HG03457 (cell line): ENCODE measurements at regions not wholly inside any gene's neighbourhood (a gene's known extent, or its start where the extent isn't known, plus 50 kb on each side); places are given as distances from the start of the nearest gene placed in this dataset.

Experiments used
- ATAC-seq: cut with Tn5 transposase; IDR thresholded peaks from one replicate; pipeline ENCODE4 v1.9.1; 2021; ENCODE audit warnings: moderate number of reproducible peaks; ENCODE audit not compliant: unreplicated experiment

GRCh38 chr1:173420330-173420806, 56.8 kb upstream of the PRDX6 start:
- ATAC-seq: no peak

- ATAC-seq: no peak
These were observed 55.8 kb upstream of the PRDX6 start for GRCh38 chr1:173421286-173421685.

- ATAC-seq: no peak
These were observed 55.3 kb upstream of the PRDX6 start for GRCh38 chr1:173421789-173422188.

DNA sequence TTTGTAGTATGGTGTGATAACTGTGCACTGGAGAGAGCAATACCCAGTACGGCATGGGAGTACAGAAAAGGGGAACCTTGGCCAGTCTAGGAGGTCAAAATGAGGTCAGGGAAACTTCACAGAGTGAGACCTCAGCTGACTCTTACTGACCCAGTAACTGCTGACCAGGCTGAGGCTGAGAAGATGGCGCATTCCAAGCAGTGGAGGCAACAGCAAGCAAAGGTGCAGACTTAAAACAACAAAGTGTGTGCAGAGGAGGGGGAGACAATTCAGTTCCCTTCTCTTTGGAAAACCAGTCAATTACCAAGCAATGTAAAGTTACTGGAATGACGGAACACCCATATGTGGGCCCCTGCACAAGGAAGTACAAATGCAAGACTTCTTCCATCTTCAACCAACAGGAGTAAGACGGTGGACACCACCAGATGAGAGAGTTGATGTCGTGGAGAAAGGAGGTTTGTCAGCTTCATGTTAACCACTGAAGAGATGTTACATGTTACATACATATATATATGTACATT, 54.6 kb upstream of the PRDX6 start:
- ATAC-seq: no peak

DNA sequence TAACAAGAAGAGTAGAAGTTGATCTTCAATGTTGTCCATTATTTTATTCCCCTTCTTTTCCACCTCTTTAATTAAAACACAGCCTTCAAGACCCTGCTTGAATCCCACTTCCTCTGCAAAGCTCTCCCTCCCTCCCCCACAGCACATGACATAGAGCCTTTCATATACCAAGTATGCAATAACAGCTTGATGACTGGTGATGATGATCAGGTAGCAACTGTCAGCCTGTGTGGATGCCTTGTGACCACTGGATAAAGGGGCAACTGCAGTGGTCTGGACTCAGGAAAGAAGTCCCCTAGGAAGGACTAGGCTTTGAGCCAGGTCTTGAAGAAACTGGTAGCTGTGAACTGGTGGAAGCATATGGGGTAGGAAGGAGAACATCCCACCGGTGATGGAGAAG, 53.8 kb upstream of the PRDX6 start:
- ATAC-seq: no peak

DNA sequence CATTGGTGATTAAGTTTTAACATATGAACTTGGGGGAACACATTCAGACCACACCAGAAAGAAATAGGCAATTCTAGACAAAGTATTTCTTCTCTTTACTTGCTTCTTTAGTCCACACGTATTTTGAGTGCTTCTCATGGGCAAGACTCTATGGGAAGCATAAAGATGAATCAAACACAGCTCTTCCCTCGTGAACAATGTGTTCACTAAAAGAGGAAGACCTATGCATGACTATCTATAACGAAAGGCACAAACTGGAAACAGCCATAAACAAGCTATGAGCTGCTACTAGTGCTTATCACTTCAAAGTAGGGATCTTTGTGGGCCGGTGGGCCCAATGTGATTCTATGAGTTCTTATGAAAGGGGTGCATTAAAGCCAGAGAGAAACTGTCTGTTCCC, 53.0 kb upstream of the PRDX6 start:
- no peak for ATAC-seq

GRCh38 chr1:173424782-173425407, 52.2 kb upstream of the PRDX6 start:
- ATAC-seq: no peak

DNA sequence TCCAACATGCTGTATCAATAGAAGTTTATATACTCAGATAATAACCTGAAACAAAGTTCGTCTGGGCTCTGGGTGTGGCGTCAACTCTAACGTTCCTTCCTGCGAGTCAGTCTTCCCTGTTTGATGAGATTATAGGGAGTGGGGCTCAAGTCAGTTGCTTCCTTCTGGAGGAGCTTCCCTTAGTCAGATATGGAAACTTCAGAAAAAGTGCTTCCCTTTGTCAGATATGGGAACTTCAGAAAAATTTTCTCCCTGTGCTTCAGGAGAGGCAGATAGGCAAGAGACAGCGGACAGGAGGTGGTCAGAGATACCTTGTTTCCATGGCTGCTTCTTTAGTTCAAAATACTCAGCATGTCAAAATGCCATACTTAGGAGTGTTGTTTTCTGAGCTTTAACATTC, 51.1 kb upstream of the PRDX6 start:
- no peak for ATAC-seq

DNA sequence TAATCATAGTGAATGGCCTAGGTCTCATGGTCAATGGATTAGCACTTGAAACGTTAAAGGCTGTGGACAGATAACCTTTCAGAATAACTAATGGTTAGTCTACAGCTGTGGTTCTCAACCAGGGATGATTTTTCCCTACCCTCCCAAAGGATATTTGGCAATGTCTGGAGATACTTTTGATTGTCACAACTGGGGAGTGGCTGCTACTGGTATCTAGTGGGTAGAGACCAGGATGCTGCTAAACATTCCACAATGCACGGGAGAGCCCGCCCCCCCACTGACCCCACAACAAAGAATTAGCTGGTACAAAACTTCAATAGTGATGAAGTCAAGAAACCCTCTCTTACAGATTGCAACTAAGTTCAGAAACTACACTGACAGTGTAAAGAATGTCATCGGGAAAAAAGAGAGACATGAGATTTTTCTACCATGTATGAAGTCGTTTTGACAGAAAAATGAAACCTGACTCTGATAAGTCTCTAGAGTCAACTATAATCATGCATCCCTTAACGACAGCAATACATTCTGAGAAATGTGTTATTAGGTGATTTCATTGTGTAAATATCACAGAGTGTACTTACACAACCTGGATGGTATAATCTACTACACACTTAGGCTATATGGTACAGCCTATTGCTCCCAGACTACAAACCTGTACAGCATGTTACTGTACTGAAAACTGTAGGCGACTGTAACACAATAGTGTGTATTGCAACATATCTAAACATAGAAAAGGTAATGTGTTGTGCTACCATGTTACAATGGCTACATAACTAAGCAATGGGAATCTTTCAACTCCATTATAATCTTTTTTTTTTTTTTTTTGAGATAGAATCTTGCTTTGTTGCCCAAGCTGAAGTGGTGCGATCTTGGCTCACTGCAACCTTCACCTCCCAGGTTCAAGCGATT, 49.7 kb upstream of the PRDX6 start:
- no peak for ATAC-seq
